DMS53 treated with DMSO at 0.1 percent for 48 hours (cell line): ENCODE measurements at regions not wholly inside any gene's neighbourhood (a gene's known extent, or its start where the extent isn't known, plus 50 kb on each side); places are given as distances from the start of the nearest gene placed in this dataset.
"Not testable (repeated sequence)": the region's sequence is repeated elsewhere in the genome, so short reads cannot be mapped to it uniquely, and the experiment has no call there.

ENCODE experiments used
- DNase-seq: peaks from one replicate; lab custom pipeline; 2025; ENCODE audit not compliant: unreplicated experiment; lab: John Stamatoyannopoulos, UW

DNA sequence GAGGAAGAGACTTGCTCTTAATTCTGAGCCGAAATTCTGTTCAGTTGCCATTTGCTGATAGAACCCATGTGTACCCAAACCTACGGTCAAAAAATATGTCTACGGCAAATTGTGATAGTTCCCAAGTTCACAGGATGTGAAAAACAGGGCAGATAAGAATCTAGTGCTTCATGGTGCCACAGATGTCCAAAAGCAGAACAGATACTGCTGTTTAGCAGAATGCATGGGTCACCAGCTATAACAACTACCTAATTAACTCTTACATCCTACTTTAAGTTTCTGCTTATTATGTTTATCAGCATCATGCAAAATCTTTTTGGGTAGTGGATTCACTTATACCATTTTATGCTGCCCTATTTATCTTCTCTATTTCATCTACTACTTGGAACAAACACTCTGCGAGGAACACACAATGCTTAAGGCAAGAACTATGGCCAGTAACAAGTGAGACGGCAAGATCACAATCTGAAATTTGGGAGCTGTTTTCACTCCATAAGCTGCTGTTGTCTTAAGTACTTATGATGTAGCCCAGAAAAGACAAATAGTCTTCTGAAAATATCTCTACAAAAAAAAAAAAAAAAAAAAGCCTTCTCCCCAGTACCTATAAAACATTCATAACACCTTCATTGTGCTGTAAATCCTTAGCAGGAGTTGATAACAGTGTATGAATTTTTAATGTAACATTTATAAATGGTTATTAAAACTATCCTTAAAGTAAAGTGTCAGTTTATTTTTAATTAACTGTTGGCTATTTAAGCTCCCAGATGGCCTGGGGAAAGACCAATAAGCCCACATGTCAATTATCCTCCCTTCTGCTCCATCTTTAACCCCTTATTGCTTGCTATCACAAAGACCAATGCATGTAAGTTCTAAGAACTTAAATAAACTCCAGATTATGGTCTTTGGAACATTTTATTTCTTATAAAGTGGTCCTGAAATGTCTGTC is 232.3 kb downstream of the TLR4 start:
- no peak for DNase-seq

DNA sequence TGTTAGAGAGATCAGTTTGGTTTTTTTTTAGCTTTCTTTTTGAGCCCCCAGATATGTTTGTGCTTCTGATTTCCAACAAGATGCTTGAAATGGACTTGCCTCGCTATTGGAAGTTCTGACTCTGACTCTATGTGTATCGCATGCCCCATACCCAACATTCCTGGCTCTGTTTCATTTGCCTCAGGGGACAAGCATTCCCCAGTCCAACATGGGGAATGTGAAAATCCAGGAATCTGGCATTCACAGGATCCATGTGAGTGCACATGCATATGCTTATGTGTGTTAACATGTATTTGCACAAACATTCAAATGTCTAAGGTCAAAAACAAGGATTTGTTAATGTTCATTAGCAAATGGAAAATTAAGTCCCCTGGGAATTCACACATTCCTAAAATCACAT is 233.9 kb downstream of the TLR4 start:
- no peak for DNase-seq

DNA sequence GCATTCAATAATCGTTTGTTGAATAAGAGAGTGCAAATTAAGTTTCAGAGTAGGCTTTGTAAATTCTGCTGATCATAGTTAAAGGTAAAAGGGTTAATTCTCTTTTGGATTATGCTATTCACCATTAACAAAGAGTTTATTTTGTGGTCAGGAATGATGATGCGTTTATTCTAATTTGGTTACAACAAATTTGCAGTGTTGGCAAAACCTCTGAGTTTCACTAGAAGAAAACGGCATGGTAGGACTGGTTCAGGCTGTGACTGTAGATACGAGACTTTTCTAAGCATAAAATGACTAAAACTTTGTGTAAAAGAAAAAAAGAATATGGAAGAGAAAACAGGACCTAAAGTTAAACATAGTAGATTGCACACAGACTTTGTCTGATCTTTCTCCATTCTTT is 234.7 kb downstream of the TLR4 start:
- no peak for DNase-seq

DNA sequence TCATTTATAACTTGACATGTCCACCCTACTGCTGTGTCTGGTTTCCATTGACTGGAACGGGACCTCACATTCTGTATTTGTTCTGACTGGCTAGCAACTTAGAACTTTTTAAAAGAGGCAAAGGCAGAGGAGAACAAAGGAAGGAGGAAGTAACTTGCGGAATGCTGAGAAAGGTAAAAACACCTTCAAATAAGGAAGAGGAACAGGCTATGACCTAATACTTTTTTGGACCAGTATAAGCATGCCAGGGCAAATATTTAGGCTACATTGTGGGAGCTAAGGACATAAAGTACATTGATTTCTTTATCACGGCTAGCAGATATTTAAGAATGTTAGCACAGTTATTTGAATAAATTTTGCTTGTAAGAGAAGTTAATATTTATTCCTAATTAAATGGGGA is 240.5 kb downstream of the TLR4 start:
- not testable (repeated sequence) for DNase-seq

DNA sequence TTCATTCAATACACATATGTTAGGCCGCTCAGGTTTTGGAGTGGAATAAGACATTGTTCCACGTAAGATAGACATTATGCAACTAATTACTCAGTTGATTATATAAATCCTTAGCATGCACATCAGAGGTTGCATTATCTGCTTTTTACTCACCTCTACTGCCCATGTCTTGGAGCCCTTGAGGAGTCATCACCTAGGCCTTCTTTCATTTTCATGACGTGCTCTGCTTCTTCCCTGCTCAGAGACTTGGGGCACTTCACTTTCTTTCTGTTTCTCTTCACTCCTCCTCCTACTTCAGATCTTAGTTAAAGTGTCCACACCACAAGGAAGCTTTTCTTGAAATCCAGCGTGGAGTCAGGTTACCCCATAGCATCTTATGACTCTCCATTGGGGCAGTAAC is 241.1 kb downstream of the TLR4 start:
- no peak for DNase-seq

DNA sequence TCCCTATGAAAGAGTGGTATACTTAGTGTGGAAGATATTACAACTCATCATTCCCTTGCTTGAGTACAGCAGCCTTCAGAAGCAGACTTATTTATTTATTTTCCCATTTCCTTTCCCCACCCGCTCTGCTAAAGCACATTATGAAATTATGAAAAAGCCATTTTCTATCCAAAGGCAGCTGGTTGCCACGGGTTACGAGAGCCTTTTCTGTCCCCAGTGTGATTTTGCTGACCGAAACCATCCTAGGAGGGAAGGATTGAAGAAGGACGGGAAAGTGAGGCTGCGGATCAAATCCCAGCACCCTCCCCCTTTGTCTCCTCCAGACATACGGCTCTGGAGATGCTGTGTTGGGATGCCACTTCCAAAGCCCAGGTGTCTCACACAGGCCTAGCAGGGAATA is 246.9 kb downstream of the TLR4 start:
- DNase-seq: no peak

DNA sequence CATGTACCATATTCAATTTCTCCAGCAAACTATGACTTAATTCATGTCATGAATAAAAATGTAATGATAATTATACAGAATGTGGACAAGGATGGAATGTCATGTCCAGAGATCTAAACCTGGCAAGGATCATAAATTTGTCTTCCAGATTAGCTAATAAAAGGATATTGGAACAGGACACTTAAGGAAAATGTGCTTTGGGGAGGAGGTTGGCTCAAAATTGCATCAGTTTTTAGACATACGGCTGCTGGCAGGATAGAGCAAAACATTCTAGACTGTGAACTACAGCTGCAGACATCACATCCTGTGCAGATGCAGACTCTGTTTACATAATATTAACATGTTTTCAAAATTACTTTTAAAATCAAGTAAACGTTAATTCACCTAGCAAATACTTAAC is 248.4 kb downstream of the TLR4 start:
- DNase-seq: no peak

DNA sequence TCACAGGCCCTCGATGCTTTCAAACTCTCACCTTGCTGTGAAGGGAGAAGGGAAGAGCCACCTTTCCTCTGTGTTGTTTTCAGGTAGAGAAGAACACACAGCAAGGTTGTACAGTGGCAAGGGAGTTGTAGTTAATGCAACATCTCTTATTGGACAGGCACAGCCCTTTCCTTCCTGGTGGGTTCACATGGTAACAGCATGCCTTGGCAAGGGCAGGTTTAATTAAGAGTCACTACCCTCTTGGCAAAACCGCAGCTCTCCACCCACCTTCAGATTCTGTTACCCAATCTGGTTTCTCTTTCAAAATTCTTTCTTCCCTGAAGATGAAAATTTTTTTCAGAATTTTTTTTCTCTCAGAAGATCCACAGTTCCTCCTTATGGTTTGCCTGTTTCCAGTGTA is 253.1 kb downstream of the TLR4 start:
- no peak for DNase-seq

DNA sequence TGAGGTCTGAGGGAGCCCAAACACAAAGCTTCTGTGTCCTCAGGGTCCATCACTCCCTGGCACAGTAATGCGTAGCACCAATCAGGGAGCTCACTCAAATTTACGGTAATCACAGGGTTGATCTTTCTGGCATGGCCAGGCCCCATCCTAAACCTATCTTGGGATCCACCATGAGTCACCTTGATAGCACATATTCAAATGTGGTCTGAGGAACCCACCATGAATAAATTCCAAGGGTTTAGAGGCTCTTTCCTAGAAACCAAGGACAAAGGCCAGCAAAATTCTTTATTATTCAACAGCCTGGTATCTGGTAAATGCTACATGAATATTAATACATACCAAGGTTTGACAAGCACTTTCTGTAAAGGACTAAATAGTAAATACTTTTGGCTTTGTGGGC is 254.5 kb downstream of the TLR4 start:
- no peak for DNase-seq

DNA sequence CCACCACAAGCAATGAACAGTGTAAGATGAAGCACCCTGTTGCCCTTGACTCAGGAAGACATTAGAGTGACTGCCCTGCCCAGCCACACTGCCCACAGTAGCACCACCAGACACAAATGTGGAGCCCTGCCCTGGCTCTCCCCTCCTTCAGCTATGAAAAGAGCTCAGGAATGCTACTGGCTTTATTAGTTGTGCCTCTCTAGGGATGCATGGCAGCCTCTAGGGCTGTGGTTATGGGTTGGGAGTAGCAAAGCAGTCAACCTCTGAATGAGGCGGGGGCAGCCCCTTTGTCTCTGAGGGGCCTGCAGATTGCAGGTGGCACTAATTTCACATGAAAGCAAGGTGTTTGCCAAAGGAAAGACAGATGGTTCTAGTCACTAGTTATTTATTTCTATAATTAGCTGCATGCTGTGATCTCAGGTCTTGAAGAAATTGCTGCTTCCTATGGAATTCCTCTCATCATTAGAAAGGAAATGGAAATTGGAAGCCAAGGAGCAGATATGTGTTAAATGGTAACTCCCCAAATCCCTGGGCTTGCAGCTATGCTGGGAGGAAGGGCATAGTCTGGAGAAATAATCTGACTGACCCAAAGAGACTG is 259.4 kb downstream of the TLR4 start:
- no peak for DNase-seq

DNA sequence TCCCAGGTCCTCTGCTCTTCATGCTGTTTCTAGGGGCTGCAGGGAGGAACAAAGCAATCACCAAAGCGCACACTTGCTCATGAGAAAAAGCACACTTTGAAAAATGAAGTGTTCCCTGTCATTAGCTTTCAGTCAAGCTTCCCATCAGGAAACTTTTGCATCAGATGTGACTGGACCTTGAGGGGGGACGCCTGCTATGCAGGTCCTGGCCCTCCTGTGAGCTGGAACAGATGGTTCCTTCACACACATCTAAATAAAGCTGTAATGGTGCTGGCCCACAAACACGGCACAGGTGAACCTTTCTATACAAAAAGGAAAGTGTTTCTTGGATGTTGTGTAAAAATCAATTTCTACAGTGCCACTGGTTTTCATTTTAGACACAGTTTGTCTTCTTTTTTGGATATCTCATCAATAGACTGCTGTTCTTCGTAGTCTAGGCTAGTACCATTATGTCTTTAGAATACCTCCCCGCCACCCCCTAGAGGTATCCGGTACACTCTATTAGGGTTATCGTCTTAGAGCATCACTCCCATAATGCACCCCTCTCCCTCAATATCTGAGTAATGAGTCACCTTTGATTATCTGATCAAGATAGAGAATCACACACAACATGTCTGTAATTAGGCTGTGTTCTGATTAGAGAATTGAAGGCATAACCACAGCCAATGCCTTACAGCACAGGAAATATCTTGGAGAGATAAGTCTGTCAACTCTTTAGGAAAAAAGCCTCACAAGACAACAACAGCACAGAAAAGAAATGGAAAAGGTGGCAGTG is 266.3 kb downstream of the TLR4 start:
- no peak for DNase-seq

DNA sequence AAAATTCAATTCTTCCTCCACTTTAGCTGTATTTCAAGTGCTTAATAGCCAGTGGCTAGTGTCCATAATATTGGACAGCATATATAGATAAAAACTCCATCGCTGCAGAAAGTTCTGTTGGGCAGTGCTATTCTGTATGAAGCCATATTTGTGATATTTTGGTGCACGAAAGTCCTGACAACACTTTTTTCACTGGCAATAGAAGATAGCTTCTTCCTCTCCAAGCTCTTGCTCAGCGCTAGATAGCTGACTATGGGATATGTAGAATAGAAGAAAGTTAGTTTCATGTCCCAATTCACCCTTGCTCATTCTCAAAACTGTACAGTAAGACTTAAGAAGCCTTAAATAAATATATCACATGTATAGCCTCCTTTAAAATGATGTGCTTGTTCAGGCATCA is 269.9 kb downstream of the TLR4 start:
- no peak for DNase-seq

DNA sequence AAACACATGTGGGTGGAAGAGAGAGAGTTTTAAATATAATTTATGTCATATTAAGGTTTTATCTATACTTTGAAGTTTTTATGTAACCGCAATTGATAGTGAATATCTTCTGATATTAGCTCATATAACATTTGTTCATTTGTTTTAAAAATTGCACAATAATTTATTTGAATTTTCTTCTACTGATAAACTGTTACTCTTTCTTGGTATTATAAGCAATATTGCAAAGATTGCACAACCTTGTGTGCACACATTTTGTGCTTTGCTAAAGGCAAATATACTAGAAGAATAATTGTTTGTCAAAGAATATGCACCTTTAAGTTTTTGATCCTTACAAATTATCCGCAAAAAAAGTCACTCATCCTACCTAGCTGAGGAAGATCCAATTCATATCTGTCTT is 275.7 kb downstream of the TLR4 start:
- no peak for DNase-seq

DNA sequence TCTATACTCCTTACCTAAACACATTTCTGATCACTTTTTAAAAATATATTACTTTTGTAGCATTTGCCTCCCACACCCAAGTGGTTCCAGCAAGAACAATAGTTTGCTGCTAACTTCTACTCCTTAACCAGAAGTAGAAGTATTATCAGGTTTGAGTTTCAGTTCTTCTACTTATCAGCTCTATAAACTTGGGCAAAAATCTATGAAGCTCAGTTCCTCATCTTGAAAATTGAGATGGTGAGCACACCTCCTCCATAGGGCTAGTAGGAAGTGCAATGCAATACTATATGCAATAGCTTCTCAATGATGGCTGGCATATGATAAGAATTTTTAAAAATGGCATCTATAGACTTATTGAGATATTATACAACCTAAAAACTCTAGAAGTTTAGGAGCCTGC is 283.7 kb downstream of the TLR4 start:
- no peak for DNase-seq

DNA sequence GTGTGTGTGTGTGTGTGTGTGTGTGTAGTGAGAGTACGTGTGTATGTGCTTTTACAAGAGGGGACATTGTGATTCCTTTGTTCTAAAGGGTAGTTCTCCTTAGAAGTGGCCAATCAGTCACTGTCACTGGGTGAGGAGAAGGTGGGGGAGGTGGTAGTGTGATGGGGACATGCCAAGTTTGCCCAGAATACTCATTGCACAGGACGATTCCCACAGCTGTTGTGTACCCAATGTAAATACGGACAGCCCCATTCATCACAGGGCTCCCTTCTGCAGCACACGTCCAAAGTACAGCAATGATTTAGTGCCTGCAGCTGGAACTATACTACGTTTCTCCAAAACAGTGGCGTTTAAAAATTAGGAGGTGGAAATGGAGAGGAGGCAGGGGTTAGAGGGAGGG is 287.8 kb downstream of the TLR4 start:
- DNase-seq: no peak

DNA sequence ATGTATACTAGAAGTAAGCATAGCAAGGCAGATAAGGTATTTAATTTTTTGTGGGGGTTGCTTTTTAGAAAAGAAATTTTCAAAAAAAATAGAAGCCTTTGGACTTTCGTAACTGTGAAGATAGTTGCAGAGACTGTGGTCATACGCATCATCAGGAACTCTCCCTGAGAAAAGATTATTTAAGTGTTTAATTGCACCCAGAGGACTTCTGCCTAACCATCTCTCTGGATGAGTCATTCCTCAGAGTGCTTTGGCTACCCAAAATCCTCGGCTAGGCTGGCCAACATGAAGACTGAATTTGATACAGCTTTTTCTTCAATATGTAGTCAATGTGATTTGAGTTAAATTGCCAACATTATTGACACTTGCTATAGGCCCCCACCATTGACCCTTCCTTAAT is 296.4 kb downstream of the TLR4 start:
- DNase-seq: no peak

DNA sequence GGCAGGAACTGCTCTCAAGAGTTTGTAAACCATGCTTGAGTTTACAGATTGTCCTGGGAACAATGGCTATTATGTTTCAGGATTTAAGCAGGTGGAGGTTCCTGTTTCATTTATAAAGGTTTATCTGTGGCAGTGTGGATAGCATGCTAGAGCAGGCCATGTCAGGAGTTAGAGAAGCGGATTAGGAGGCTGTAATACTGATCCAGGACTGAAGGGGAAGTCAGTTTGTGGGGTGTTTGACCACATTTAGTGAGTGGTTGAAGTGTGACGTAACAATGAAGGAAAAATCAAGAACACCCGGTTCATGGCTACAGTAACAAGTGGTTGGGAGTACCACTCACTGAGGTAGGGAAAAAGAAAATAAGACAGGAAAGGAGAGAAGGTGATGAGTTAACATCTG is 299.0 kb downstream of the TLR4 start:
- DNase-seq: no peak

DNA sequence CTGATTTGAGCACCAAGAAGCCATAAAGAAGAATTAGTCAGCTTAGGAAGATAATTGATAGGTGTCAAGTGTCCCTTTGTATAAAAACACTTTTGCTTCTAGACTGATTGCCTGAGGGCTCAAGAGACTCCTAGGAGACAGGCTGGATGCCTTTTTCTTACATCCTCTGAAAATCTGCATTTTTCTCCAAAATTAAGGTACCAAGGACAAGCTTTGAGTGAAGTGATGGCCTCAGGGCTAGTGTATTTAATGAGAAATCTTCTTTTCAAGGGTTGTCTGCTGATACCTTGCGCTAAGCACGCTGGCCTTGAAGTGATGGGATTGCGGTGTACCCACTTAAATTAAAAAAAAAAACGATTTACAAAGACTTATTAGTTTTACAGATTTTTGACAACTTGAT is 304.0 kb downstream of the TLR4 start:
- no peak for DNase-seq

DNA sequence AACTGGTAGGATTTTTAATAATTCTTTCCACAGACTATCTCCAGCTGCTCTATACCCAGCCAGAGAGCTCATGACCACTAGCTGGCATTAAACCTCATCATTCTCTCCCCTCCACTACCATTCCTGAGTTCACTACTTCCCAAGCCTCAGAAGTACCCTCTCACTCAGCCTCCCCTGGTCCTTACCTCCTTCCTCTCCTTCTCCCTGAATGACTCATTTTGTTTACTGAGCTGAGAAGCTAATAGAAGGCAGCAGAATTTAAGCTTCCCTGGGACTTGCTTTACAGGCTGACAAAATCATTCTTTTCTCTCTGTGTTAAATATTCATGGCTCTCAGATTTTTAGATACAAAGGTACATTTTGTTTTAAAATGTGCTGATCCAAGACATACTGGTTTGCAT is 305.4 kb downstream of the TLR4 start:
- peak; percentile 51 for DNase-seq

DNA sequence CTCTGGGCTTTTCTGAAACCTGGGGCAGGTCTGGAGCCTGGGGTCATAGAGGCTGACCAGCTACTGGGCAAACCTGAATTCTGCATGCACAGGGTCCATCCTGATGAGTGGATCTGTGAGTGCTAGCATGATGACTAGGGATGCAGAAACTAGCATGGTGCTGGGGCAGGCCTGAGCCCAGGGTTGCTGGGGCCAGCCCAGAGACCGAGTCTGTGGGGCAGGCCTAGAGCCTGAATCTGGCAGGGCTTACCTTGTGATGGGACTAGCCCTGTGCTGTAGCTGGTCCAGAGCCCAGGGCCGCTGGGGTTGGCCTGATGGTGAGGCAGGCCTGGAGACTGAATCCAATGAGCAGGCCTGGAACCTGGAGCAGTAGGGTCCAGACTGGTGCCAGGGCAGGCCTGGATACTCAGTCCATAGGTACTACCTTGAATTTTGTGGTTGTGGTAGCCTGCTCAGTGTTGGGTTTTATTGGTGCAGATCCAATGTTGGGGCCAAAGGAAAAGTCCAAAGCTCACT is 313.5 kb downstream of the TLR4 start:
- no peak for DNase-seq

DNA sequence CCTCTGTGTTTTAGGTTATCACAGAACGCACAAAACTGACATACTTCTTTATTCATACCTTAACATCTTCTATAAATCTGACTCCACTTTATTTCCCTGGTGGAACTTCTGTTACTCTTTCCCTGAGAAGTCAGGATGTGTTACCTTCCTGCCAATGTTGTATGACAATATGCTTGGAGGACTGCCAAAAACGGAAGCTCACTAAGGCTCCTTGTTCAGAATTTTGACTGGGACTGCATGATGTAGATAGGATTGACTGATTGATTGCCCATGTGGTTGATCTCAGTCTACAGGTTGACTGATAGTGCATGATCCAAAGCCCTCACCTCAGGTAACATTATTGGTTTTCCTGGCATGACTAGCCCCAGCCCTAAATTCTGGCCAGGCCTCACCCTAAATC is 319.4 kb downstream of the TLR4 start:
- no peak for DNase-seq

DNA sequence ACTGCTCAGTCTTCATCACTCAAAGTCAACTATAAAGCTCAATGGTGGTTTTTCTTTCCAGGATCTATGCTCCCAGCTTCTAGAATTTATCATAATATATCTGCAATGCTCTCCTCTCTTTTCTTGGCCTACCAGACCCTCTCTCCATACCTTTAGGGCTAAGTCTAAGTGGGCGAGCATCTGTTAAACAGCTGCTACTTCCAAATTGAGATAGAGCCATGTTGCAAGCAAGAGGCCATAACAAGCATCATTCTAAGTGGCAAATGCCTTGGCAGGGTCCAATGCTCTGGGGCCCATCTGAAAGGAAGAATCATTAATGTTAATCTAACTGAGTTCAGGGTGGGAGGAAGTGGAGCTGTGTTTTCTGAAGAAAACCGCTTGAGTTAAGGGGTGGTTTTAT is 324.0 kb downstream of the TLR4 start:
- no peak for DNase-seq
